SK-N-DZ (cell line): ENCODE measurements at regions not wholly inside any gene's neighbourhood (a gene's known extent, or its start where the extent isn't known, plus 50 kb on each side); places are given as distances from the start of the nearest gene placed in this dataset.
A peak's percentile ranks its signal among the peaks of the same experiment; 100 is the strongest.

Source experiments
- DNase-seq: peaks from one replicate; pipeline ENCODE4 v3.0.0-alpha.2; 2015; ENCODE audit warnings: low spot score

DNA sequence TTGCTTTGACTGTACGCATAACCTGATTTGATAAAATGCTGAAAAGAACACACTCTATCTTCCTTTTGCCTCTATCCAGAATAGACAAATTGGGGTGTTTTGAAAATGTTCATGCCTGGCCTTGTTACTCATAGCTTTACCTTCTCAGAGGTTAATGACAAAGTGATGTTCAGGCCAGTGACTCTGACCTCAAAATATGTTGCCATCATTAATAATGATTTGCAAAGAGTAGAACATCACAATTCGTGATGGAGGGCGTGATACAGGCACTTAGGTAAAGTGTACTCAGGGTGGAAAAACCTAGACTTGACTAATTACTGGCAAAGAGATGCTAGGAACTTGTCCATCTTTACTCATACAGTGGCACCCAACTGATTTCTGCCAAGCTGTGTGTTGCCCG is 656.6 kb upstream of the SOX9 start:
- DNase-seq = no peak

DNA sequence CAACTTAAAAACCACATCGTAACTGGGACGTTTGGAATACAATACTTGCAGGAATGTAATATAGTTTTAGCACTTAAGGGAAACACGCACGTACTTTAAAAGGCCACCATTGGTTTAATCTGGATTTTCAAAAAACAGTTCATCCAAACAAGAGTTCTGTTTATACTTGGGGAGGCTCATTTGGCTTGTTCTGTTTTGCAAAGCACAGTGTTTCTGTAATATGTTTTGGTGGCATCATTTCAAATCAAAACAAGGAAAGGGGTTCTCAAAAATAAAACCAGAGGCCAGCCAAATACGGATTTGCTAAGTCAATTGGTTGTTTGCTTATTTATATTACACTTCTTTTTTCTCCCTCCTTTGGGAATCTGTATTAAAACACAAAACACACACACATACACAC is 656.1 kb upstream of the SOX9 start:
- DNase-seq = no peak

DNA sequence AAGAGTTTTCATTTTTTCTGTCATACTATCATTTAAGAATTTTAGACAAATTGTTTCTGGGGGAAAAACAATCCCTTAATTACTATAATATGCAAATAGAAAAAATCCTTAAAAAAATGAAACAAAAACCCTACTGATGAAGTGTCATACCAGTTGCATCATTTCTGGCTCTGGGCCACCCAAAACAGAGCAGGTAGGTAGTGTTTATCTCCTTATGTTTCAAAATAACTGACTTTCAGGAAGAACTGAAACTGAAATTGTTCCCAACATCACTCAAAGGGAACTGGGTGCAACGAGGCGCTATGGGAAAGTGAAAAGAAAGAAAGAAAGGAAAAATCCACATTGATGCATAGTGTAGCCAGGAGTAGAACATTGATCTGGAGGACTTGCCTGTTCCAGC is 653.1 kb upstream of the SOX9 start:
- DNase-seq = no peak

DNA sequence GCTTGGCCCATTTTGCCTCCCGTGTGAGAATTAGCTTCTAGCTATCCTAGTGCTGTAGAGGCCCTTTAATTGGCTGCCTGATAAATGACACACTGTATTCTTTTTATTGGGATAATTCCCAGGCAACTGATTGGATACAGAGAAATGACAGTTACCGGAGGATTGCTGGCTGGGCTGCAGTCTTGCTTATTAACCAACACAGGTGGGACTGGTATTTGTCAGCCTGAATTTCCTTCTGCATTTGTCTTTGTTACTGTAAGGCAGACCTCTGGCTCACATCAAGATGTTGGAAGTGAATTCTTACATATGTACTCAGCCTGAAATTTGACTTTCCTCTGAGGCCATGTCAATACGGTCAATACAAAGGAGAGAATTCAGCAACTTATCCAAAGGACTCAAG is 650.8 kb upstream of the SOX9 start:
- peak; percentile 91 for DNase-seq

DNA sequence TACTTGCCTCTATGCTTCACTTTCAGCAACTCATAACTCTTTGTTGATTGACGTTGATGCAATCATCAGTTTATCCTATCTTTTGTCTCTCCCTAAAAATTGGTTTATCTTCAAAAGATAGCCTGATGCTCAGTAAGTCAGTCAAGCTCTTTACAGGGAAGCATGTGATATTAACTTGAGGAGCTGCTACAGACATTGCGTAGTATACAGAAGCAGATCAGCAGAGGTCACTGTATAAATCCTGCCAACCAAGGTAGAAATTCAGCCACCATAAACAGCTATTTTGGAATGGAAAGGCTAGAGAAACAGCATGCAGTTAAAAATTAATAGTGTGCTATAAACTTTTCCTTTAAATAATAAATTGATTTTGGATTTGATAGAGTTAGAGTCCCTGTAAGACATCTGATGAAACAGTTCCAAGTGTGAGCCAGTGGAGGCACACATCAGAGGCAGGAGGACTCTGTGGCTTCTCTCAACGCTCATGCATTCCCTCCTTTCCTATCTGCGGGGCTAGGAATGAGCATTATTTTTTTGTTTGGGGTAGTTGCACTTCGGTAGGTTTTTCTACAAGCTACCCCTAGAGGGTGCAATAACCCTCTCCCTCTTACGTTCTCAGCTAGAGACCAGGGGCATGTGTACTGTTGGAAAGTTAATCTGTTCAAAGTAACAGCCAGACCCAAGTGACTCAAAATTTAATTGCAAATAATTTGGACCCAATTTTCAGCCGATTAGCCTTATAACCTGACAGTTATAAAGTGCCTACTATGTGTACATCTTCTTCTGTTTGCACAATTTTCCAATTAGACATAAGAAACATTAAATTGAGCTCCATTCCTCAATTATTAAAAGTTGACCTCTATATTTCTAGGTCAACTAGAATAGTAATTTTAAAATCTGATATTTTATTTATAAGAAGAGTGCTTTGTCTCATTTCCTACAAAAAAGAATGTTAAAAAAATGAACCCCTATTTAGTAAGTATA is 647.7 kb upstream of the SOX9 start:
- DNase-seq = peak; percentile 68

DNA sequence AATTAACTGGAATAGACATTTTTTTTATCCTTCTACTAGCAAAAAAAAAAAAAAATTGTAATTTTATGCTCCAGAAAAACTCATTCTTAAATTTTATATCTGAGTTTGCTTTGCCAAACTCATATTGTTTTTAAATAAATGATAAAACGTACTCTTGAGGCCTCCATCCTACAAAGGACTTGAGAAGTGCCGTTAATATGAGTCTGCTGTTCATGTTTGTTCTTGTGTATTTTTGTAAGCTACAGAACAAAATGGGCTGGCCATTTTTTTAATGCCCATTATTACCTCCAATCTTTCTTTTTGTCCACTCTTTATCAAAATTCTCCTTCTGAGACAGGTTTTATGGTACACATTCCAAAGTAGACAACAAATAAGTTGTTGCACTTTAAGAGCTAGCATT is 643.5 kb upstream of the SOX9 start:
- no peak for DNase-seq

DNA sequence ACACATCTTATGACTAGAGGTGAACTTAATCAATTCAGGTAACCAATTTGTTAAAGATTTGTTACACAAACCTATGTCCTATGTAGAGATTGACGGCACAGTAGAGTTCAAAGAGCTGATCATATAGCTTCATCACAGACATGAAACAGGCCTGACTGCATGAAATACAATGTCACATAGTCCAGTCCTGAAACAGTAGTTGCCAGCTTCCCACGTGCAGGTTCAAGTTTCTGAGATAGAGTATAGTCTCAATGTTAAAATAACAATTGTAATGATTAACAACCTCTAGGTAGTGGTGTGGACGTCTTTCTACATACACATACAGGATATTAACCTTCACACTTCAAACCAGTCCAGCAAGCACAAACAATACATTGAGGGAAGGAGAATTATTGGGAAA is 640.7 kb upstream of the SOX9 start:
- no peak for DNase-seq

DNA sequence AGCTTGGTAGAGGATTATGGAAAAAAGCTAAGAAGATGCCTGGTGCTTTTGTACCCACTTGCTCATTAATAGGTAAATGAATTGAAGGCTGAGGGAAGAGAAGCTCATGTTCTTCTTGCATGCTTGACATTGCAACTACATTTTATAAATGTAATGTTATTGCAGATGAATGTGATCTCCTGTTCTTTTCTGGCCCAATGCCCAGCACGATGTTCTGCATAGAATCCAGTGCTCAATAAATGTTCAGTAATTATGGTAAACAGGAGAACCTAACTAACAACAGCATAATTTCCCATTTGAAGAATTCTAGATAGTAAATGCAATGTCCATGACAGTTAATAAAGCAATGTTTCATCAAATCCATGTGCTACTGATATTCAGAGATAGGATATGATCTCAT is 638.2 kb upstream of the SOX9 start:
- DNase-seq = no peak

DNA sequence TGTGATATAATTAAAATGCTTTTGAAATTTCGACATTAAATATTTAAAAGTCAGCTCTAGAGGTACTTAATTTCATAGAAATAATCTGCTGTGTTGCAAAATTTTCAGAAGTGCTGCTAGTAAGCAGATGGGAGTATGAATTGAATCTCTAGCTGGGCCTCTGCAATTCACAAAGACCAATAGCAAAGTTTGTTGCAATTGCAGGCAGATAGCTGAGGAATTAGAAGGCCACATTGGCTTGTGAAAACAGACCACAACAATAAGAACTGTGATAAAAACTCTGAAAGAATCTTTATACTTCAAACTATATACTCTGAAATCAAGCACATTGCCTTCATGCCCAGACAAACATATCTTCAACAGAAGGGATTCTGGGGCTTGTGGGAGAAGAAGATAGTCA is 636.3 kb upstream of the SOX9 start:
- no peak for DNase-seq

DNA sequence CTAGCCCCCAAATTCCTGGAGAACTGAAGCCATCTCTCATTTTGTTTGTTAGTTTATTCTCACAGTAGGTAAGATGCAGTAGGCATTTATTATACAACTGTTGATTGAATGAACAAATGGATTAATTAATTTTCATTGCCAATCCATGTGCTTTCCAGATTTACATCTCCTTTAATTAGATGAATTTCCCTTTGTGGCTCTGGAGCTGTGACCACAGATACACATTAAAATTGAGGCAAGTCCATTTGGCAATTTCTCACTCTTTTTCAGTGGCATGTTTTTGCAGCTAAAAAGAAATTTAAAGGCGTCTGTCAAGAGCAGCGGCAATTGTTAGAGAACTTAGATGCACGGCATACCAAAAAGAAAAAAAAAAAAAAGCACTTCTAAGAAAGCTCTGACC is 635.4 kb upstream of the SOX9 start:
- no peak for DNase-seq

DNA sequence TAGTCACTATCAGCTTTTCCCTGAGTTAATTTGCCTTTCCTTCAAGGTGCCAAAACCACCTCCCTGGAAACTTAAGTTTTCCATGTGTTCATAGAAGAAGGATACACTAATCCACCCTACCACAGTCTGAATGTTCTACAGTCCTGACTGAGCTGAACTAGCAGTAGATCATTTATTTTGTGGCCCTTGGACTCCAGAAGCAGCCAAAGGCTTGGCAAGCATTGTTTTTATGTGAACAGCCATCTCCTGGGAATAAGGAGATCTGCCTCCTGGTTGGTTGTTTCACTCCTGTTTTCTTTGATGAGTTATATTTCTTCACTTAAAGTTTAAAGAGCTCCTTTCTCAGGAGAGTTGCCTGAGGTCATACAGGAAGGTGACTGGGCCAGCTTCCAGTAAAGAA is 634.6 kb upstream of the SOX9 start:
- no peak for DNase-seq

DNA sequence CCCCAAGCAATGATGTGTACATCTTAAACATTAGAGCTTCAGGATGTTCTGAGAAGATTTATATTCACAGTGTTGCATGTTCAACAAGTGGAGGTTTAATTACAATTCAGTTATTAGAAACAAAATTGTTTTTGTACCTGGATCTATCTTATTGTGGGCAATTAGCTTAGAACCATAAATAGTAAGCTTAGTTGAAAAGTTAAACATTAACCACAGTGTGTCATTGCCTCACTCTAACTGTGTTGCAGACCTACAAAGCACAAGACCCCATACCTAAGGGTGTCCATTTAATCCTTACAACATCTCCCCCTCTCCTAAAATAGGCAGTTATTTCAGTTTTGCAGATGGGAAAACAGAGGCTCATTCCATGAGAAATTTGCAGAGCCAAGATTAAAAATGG is 632.0 kb upstream of the SOX9 start:
- DNase-seq = no peak

DNA sequence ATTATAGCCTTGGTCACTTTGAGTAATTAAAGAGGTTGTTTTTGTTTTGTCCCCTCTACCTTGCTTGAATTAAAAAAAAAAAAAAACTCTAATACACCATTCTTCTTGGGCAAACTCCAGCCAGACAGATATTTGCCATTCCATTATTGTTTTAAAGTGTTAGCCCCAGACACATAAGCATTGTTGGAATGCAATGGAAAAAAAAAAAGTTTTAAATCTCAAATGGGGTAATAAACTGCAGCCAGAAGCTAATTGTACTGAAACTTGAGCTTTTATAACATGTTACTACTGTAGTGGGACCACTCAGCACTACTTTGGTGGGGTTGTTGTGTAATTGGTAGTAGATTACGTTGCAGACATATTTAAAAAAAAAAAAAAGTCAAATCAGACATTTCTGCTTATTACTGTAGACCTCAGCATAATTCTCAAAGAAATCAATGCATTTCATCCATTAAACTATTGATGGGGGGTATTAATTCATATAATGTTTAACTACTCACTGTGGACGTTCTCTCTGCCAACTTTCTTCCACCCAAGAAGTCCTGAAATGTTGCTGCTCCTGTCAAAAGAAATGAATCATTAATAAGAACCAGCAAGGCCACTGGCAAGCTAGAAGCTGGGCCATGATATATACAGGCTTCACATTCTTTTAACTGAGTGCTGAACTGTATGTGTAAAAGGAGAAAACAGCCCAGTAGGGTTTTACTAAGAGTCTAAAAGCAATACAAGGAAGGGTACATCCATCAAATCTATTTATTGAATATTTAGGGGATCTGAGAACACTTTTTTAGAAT is 626.6 kb upstream of the SOX9 start:
- no peak for DNase-seq

DNA sequence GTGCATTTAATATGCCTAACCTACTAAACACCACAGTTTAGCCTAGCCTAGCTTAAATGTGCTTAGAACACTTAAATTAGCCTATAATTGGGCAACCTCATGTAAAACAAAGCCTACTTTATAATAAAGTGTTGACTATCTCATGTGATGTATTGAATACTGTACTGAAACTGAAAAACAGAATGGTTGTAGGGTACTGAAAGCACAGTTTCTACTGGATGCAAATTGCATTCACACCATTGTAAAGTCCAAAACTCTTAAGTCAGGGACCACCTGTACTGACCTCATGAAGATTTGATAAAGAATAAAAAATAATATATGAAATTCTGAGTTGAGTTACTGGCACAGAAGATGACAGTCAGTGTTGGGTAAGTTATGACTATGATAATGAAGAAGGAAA is 625.4 kb upstream of the SOX9 start:
- no peak for DNase-seq

DNA sequence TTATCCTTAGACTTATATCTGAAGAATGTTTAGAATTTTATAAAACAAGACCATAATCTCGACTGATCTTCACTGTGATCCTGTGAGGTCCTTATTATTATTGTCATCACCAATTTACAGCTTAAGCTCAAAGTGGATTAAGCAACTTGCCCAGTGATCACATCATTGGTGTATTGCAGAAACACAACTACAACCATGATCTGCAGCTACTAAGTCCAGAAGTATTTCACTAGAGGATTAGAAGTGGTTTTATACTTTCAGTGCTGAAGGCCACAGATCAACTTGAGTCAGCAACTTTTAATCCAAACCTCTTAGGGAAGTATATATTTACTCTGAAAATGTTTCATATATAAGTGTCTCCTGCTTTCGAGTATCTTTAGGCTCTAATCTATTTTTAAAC is 624.3 kb upstream of the SOX9 start:
- no peak for DNase-seq

DNA sequence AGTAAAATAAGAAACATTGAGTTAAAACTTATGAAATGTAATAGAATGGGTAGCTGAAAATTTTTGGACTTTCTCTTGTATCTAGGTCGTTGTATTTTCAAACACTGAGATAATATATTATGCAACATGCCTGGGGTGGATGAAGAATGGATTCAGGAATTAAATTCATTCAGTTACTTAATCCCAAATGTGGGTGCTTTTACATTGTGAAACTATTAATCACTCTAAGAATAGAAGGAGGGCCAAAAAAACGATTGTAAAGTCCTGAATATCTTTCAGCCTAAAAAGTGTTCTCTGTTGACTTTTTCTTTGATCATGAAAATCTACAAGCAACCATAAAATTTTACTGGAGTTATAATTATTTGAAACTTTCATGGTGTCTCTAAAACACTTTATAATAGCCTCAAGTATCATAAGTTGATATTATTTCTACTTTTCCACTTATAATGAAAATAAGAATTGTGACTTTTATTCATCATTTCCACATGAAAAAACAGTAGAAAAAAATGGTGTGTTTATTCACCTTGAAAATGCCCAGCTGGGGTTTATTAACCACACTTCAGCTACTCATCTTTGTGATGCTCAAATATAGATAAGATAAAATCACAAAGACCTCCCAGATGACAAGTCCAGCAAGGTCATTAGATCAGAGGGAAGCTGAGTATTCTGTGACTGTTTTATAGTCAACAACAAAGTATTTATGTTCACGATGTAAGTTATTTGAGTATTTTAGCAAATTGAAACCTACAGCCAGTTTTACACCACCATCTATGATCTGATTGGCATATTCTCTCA is 619.9 kb upstream of the SOX9 start:
- no peak for DNase-seq

DNA sequence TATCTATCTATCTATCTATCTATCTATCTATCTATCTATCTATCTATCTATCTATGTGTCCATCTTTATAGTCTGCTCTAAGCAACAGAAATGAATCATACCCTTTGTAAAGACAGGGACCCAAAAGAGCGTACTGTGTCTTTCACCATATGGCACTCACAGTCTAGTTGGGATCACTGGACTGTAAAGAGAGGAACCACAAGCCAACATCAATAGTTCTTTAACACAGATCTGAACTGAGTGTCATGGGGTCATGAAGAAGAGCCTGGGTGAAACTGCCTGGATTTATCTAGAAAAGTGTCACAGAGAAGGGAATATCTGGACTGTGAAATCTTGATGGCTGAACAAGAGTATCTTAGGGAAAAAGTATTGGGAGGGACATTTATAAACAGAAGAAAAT is 619.1 kb upstream of the SOX9 start:
- DNase-seq = peak; percentile 53

DNA sequence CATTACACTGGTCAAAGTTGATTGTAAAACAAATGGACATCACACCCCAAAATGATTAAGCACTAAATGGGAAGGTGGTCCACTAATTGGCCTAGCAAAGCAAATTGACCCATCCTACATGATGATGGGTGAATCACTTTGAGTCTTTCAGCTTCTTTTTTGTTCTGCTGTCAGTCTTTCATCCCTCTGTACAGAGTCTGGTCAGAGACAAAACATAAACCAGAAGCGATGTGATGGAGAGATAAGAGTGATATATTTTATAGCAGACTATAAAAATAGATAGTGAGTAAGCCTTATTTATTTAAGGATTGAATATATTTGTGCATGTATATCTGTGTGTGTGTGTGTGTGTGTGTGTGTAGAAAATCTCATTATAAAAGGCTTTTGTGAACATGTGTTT is 618.4 kb upstream of the SOX9 start:
- peak; percentile 68 for DNase-seq

DNA sequence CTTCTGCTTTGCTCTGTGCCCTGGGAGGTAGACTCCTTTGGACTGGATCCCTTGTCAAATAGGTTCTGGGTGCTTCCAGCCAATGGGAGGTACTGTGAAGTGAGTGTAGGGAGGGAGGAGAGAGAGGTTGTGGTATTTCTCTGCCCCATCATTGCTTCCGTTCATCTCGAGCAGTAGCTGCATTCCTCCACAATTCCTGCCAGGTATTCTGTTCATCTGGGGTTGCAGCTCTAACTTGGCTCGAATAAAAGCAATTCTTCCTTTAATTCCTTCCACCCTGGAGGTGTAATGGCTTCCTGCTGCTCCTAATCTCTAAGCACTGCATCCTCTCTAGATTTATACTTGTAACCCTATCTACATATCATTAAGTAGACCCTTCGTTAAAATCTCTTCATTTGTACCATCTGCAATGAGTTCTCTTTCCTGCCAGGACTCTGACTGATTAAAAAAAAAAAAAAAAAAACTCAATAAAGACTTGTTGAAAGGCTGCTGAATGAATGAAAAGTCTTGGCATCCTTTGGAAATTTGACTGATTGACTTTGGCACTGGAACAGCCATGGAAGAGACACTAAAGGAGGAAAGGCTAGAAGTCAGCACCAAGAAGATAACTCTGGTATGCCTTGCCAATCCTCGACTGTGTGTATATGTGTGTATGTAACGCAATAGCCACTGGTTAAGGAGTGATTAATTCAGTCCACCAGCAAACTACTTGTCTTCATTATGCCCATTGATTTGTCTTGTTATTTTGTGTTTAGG is 616.9 kb upstream of the SOX9 start:
- DNase-seq = no peak

DNA sequence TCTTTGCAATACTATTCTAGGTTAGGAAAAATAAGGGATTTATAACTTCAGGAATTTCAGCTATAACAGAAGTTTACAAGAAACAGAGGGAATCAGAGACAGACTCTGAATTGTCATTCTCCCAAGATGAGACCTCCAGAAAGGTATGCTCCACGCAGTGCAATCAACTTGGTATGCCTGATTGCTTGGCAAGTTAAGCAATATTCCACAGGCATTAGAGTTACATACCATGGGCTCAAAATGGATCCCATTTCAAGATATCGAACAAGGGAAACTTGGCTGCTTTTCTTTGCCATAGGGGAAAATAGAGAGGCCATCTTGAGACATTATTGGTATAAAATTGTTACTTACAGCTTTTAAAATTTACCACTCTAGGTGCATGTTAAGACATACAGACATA is 615.6 kb upstream of the SOX9 start:
- DNase-seq = no peak

DNA sequence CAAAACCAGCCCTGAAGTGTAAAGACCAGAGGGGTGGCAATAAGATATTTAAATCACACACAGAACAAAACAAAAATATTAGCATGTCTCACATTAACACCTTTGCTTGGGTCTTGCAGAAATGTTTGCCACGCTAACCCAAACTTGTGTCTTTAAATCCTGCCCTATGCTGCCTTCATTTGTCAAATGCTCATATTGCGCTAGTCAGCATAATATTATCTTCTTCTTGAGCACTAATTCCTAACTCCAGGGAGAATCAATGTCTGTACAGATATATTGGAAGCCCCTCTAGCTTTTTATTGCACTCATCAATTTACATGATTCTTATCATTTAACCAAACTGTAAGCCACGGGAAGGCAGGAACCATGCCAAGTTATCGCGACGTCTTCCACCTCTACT is 614.8 kb upstream of the SOX9 start:
- no peak for DNase-seq
